IPS-NIHi7 (cell line): ENCODE measurements at regions not wholly inside any gene's neighbourhood (a gene's known extent, or its start where the extent isn't known, plus 50 kb on each side); places are given as distances from the start of the nearest gene placed in this dataset.
A peak's percentile ranks its signal among the peaks of the same experiment; 100 is the strongest.

Source experiments
- DNase-seq: peaks from one replicate; pipeline ENCODE4 v3.0.0; 2012; ENCODE audit warnings: mixed read lengths; ENCODE audit errors: extremely low spot score

DNA sequence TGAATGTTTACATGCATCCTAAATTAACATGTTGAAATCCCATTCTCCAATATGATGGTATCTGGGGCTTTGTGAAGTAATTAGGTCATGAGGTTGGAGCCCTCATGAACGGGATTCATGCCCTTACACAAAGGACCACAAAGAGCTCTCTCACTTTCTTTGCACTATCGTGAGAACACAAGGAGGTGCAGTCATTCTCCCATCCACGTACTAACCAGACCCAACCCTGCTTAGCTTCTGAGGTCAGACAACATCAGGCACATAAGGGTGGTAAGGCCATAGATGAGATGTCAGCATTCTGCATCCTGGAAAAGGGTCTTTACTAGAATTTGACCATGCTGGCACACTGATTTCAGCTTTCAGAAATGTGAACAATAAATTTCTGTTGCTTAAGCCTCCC lies 1211.9 kb upstream of the MIR17HG start:
- DNase-seq, result no peak

DNA sequence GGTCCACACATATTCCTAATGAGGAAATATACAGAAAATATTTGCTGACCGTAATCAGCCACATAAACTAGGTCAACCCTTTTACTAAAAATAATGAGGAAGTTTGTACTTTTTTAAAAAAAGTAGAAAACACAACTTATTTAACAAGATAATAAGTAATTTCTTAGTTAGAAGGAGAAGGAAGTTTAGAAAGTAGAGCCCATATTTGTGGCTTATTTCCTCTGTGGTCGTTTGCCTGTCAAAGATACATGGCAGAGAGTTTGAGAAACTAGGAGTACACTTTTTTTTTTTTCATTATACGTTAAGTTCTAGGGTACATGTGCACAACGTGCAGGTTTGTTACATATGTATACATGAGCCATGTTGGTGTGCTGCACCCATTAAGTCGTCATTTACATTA lies 1205.2 kb upstream of the MIR17HG start:
- no peak for DNase-seq

DNA sequence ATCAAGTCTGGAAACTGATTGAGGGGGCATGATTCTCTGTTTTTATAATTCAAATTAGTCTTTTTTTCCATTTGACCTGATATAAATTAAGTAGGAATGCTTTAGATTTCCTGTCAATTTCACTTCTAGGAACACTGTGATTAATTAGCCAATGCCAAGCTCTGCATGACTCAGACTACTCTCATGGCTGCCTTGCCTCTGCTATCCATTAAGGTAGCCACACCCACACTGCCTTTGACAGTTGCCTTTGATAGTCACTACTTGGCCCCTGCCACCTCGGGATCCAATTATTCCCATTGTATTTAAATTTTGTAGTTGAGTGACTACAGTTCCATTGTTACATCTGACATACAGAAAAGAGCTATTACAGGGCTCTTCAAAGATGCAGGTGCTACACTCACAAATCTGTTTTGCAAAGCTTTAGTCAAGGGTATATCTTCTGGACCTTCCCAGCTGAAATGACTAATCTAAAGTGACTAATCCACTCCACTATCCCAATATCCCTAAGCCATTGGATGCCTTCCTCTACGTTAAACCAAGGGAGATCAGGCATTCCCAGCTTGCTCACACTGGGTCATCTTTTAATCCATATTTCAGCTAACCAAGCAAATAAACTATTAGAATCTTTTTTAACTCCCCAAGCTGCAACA lies 1193.1 kb upstream of the MIR17HG start:
- no peak for DNase-seq

DNA sequence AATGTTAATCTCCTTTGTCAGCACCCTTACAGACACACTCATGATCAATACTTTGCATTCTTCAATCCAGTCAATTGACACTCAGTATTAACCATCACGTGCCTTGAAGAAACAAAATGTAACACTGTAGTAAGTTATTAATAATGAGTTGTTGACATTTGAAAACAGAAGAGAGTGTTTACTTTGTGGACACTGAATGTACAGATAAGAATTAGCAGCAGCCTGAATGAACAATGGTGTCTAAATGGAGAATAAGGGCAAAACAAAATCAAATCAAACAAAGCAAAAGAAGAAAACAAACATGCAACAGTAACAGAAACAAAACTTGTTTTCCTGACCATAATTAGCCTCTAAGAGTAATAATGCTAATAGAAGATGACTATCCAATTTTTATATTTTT lies 1191.1 kb upstream of the MIR17HG start:
- no peak for DNase-seq

DNA sequence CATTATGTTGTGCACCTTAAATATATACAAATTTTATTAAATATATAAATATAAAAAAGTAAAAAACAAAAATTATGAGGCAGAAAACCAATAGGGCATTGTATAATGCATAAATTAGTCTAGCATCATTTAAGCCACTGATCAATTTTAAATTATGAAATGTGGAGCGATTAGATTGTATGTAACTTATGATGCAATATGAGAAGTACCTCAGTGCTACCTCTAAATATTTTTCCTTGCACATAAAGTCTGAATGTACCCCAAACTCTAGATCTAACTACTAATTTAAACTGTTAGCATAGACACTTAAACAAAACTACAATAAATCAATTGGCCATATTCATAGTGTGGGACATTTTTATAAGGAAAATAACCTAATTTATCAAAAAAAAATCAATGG lies 1178.5 kb upstream of the MIR17HG start:
- DNase-seq, result no peak

DNA sequence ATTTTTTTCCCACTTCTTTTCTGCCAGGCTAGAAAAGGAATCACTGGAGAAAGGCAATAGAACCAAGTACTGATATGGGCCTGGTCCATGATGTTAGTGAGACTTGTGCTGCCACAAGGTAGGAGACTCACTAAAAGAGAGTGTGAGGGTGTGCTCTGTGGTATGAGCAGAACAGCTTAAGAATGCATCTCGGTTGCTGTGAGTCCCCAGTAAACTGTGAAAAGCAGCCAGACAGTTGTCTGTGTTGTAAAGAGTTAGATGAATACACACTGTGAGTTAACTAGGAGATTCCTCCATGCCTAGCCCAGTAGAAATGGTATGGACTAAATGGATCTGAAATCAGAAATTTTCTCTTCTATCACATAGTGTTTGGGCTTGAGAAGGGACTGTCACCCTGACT lies 1177.3 kb upstream of the MIR17HG start:
- DNase-seq, result peak; percentile 7

DNA sequence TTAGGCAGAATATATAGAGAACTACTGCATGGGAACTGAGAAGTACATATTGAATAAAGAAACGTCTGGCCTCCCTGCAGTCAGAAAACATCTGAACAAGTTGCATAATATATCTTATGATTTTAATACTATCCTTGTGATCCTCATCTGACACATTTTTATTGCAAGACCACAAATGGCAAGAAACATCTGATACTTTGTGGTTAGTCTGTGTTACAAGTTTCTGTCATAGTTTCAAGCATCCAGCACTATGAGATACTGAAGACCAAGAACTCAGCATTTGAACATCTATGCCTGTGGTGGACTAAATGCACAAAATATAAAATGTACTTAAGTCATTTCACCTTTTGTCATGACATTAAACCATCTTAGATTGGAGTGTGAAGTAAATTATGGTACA lies 1175.8 kb upstream of the MIR17HG start:
- DNase-seq, result no peak

DNA sequence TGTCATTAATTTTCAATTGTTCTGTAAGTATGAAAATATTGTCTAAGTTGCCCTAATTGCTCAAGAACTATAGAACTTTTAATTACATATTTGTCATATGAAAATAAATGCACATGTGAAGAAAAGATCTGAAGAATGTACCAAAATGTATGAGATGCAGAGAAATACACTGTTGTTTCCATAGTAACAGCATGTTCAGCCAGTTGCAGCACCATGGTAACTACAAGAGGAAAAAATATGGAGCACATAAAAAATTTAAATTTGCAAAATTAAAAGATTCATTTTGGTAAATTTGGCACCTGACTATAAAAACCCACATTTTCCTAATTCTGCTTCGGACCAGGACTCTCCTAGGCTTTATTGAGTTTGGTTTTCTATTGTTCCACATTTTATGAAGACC lies 1170.0 kb upstream of the MIR17HG start:
- no peak for DNase-seq

DNA sequence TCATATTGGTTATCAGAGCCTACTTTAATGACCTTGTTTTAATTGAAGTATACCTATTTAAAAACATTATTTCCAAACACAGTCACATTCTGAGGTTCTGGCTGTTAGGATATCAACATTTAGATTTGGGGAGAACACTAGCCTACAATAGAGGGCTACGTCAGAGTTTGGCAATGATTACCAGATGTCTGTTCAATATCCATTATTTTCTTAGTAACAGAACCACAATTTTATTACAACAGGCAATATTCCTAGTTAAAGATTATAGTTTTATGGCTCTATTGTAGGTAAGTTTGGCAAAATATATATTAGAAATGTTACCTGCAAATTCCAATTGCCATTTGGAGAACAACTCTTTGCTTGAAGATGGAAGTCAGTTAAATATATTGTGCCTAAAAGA lies 1163.1 kb upstream of the MIR17HG start:
- no peak for DNase-seq

DNA sequence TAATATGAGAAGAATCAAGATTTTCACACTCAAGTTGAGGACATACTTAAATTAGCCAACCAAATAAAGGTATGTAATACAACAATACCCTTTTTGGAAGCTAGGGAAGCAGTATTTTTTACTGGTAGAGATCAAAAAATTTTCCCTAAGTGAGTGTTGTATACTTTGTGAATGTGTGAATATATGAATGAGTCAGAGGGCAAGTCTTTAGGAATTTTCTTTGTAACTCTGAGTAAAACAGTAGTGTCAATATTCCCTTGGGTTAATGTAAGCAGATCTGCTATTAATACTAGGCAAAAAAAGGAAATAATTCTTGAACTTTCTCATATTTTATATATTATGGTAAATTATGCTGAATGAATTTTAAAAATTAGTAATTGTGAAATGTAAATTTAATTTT lies 1161.8 kb upstream of the MIR17HG start:
- DNase-seq, result no peak

DNA sequence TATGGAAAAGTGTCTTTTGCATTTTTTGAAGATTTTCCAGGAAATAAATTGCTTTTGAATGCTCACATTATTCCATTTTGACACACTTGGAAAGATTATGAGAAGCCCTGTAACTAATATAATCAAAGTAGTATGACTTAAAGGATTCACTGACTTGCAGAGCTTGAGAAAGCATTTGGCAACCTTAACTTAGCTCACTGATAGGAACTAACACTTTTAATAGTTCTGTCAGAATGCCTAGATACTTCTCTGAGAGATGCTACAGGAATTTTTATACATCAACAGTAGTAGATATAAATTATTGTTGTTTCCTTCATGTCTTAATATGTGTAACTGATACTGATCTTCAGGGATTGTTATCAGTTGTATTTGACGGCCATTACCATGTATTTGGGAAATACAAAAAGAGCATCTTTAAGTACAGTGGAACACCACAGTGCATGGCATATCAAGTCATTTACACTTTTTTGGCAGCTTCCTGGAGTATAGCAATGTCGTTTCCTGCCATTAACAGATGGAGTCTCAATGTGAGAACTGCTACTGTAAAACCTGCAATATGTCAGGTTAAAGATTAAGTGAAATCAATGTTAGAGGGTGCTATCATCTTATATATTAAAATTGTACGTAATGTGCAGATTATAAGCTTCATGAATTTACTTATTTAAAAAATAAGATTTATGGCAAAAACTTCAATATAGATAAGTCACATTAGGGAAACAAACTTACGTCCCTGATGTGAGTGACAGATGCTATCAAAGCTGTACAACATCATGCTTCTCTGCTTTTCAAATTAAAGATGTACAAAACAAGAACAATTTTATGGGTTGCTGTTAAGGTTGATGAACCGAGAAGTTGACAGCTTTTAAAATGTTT lies 1159.8 kb upstream of the MIR17HG start:
- no peak for DNase-seq

DNA sequence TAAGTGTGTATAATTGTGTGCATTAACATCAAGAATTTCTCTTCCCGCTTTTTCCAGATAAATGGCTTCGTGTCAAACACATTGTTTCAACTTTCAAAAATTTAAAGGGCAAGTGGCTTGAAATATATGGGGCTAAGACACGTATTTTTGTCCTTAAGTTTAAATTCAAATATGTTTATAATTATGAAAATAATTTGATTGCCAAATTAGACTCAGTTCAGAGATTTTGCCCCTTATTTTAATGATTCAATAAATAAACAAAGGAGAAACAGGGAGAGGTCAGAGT lies 1159.2 kb upstream of the MIR17HG start:
- no peak for DNase-seq

DNA sequence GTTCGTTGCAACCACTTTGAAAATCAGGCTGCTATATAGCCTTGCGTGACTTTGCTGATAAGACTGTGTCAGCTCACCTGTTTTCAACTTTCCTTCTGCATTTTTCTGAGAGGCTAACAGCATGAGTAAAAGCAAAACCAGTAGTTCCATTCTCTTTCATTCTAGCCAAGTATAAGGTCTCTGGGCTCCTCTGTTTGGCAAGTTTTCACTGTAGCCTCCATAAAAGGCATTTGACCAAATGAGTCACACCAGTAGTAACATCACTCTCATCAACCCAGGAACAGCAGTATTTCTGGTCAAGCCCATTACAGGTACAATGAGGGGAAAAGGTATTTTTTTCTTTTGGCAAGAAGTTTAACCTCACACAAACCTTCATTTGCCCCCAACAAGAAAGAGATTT lies 1149.8 kb upstream of the MIR17HG start:
- no peak for DNase-seq

DNA sequence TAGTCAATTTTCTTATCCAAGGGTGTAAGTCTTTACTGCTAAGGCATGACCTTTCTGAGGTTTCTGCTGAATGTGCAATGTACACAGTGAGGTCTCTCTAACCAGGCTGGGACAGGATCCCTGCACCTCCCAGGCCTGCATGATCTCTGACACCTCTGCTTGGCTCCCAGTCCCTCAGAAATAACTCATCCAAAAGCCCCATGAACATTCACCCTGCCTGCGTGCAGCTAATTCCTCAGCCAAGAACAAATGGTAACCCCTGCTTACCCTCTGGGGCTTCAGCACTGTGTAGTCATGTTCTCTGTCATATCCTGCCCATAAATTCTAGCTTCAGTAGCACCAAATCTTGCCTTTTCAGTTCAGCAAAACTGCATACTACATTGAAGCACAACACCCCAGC lies 1146.3 kb upstream of the MIR17HG start:
- DNase-seq, result no peak

DNA sequence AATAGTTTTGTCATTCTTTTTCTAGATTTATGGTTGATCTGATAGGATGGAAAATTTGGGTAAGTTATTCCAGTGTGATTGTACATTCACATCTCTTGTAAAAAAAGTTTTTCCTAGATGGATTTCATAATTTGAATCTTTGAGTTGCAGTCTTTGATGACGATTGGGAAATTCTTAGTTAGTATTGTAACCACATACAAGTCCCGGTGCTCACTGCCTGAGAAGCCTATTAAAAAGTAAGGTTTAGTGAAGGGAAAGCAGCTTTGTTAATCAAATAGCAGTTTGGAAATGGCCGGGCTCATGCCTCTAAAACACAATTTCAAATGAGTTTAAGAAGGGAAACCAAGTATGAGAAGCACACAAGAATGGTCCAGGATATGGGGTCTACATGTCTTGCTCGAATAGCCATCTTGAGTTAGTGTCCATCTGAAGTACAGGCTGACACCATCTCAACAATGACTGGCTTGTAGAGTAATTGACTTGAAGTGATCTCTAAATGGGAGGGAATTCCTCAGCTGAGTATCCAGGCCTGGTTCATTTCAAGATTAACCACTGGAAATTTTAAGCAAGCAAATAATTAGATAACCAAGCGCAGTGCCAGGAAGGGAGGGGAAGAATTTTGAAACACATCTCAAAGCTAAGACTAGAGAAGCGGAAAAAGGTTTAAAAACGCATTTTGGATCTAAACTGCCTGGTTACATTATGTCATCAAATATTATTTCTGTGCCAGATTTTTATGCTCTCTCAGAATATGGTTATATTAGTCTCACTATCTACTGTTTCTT lies 1145.6 kb upstream of the MIR17HG start:
- no peak for DNase-seq

DNA sequence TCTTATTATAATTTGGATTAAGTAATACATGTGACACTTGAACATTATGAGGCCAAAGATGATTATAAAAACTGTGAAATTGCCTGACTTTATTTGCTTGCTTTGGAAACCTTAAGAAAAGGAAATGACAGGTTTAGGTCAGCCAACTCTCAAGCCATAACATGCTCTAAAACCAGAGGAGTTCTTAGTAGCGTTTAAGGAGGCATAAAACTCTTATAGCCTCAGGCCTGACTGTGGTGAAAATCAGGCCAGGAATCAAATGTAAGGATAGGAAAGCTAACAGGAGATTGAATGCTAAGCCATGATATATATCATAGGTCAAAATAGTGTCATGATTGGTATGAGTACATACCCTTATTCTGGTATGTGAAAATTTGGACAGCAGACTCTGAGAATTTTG lies 1142.4 kb upstream of the MIR17HG start:
- DNase-seq, result no peak

DNA sequence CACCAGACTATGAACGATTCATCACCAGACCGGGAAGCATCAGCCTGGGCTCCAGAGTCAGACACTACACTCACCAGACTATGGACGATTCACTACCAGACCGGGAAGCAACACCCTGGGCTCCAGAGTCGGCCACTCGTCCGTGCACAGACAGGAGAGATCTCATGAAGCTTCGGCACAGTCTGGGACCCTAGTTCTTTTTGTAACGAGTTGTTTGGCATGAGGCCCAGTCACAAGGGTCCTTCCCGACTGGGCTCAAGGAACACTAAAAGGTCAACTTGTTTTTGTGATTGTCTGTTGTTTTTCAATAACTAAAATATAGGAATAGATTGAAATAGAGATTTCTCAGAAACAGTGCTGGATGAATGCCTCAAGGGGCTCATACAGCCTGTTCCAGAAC lies 1141.6 kb upstream of the MIR17HG start:
- no peak for DNase-seq

DNA sequence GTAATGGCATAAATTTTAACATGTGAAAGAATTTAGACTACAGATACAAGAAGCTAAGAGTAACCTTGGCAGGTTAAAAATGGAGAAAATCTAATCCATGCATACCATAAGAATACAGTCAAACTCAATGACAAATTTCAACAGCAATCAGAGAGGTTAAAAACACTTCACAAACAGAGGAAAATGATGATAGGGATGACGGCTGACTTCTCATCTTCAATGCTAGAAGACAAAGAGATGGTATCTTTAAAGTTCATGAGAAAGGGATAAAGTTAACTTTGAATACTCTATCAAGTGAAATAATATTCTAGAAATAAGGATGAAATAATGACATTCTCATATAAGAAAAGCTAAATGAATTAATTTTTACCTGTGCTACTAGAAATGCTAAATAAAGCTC lies 1130.2 kb upstream of the MIR17HG start:
- DNase-seq, result no peak

DNA sequence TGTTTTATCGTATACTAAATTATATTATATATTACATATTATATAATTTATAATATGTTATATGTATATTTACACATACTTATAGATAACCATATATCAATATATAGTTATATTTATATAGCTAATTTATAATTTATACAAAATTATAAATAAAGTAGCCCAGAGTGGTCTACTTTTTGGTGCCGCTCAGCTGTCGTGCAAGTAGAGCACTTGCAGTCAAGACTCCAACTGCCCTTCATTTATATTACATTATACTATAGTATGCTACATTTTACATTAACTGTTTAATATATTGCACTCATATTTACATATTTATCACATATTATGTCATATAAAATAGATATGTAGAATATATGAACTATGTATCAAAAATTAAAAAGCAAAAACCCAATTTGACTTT lies 1124.7 kb upstream of the MIR17HG start:
- DNase-seq, result no peak

DNA sequence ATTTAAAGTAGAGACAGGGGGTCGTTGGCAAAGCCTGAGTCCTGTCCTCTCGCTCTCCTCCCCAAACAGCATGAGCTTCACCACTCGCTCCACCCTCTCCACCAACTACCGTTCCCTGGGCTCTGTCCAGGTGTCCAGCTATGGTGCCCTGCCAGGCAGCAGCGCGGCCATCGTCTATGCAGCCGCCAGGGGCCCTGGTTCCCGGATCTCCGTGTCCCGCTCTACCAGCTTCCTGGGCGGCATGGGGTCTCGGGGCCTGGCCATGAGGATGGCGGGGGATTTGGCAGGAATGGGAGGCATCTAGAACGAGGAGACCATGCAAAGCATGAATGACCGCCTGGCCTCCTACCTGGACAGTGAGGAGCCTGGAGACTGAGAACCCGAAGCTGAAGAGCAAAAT lies 1117.2 kb upstream of the MIR17HG start:
- DNase-seq, result no peak

DNA sequence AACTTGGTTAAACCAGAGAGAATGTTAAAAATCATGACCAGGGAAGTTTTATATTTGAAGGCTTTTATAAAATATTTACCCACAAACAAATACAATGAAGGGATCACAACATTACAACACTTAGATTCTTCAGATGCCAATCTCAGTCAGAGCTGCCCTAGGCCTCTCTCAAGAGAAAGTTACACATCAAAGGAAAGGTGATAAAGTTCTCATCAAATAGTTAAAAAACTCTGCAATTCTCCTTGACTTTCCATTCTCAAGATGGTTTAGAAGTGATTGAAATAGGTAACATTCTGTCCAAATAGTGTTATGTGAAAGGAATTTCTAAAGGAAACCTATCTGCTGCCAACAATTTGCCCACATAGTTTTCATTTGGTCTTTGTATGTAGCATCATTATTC lies 1115.2 kb upstream of the MIR17HG start:
- peak; percentile 21 for DNase-seq

DNA sequence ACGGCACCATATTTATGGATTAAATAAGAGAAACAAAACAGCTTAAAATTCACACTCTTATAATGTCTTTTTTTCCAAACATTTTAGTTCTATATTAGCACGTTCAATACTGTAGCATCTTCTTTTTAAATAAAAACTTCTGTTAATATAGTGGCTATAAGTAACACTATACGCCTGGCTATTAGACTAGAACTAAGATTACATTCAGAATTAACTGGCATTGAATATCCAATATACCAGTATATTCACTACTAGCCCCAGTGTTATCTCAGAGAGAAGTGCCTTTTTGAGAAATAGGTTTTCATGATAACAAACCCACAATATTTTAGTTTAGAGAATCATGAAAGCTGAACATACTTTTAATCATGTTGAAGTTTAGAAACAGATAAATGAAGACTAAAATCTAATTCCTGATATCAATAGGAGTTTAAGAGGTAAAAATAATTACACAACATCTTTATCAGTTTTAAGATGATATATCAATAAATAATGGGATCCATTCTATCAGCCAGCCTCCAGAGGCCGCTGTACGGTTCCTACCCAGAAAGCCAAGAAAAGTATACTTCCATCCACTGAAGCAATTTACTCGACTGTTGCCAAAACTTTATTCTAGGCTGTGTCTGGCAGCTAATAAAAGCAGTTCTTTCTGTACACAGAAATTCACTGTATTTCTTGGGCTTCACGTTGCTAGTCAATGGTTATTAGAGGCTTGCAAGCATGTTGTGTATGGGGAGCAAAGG lies 1113.4 kb upstream of the MIR17HG start:
- no peak for DNase-seq
